H1 (cell line): ENCODE measurements at regions not wholly inside any gene's neighbourhood (a gene's known extent, or its start where the extent isn't known, plus 50 kb on each side); places are given as distances from the start of the nearest gene placed in this dataset.

Experiments
- ASH2L ChIP-seq: fragments of 200-600, 300-600 bp; sonication (generic); IDR thresholded peaks from one replicate; pipeline ENCODE4 v1.7.1; 2017; ENCODE audit warnings: low read length
- ATF2 ChIP-seq: IDR thresholded peaks from 2 replicates; pipeline ENCODE4 v1.6.1; 2012; ENCODE audit warnings: low read length, inconsistent platforms
- CHD1 ChIP-seq: IDR thresholded peaks from 2 replicates; pipeline ENCODE4 v1.6.1; 2012; ENCODE audit warnings: low read depth, low read length, improper control_type of control experiment
- SAP30 ChIP-seq: fragments of 300-600 bp; sonication (generic); IDR thresholded peaks from 2 replicates; pipeline ENCODE4 v1.7.1; 2012; ENCODE audit warnings: low read length, moderate library complexity, mild to moderate bottlenecking, inconsistent platforms; ENCODE audit not compliant: insufficient read depth, insufficient replicate concordance

GRCh38 chr11:115889712-115890111, 385.5 kb upstream of the CADM1 start (continued):
- TF ChIP-seq ATF2 (no peak), CHD1 (no peak), SAP30 (no peak), ASH2L (no peak)
